ENCODE measurements at regions not wholly inside any gene's neighbourhood (a gene's known extent, or its start where the extent isn't known, plus 50 kb on each side); places are given as distances from the start of the nearest gene placed in this dataset.

- Histone ChIP-seq H3K27ac (ENCODE audit: low read depth, low read length) (no peak overlapping the region), H3K79me2 (ENCODE audit: insufficient read depth, low read length) (no peaks in the 10 kb centered on the region), H4K20me1 (ENCODE audit: insufficient read depth) (no peaks in the 10 kb centered on the region), H3K9ac (ENCODE audit: low read length) (no peak overlapping the region), H3K9me3 (ENCODE audit: control insufficient read depth in 1 of 2, insufficient read depth in 1 of 2, low read depth in 1 of 2, low read length in 2 of 2) (no peaks in the 10 kb centered on the region), H3K4me1 (ENCODE audit: control insufficient read depth in 1 of 2, insufficient read depth in 2 of 2, low read length in 2 of 2) (peaks cover 2 to 17% of the 10 kb centered on the region in 2 experiments; a peak in 2 of 4 replicates), H3K4me3 (replicated peaks in 1 of 2; ENCODE audit: low read depth in 1 of 2, low read length in 2 of 2) (no peak overlapping the region), H3K4me2 (ENCODE audit: low read length) (no peak overlapping the region), H3K27me3 (ENCODE audit: insufficient read depth, low read length) (no peaks in the 10 kb centered on the region), H3K9me2 (ENCODE audit: insufficient read depth) (no peaks in the 10 kb centered on the region), H2AFZ (ENCODE audit: low read depth, low read length, poor library complexity, severe bottlenecking) (no peak overlapping the region), H3K36me3 (ENCODE audit: control insufficient read depth in 1 of 2, insufficient read depth in 2 of 2, low read length in 2 of 2) (no peaks in the 10 kb centered on the region)
- ChIA-PET CTCF (interaction anchor here (0.7 to 3.3 kb wide), 4 partner anchors 245 to 536 kb away, joined by 3 to 19 read pairs (median 3); no protein-coding TSS in a partner anchor), POLR2A (no interaction called here), RAD21 (ENCODE audit: low non-redundant PET in 1 of 2, low total read pairs in 2 of 2, uncharacterized antibody in 2 of 2, unreplicated experiment in 2 of 2) (interaction anchor here (0.8 to 1.1 kb wide), 2 partner anchors 245 to 246 kb away, joined by 3 read pairs; no protein-coding TSS in a partner anchor)
- BruUV-seq (replicated peaks), result no TSS peak
- TF ChIP-seq ELF1 (IDR thresholded peaks at IDR 0.05; ENCODE audit: borderline replicate concordance, low read depth) (no peak), CBX3 (IDR thresholded peaks at IDR 0.05; ENCODE audit: low read depth) (peak; percentile 64; the same call in 1 of the 2 replicates), REST (IDR thresholded peaks at IDR 0.05; ENCODE audit: low read depth) (no peak), YY1 (IDR thresholded peaks at IDR 0.05; ENCODE audit: extremely low read depth, insufficient replicate concordance, low read depth, low read length) (no peak), CTCF (IDR thresholded peaks at IDR 0.05 in 2 of 3, conservative IDR thresholded peaks at IDR 0.05 in 1 of 3; ENCODE audit: borderline replicate concordance in 1 of 3, insufficient read depth in 1 of 3, low read depth in 2 of 3, low read length in 2 of 3) (peak in 2 of 3 experiments; percentile 19 to 32; a peak in 2 of 6 replicates), SP1 (IDR thresholded peaks at IDR 0.05; ENCODE audit: low read depth) (no peak), MAX (IDR thresholded peaks at IDR 0.05) (peak; percentile 84), EGR1 (IDR thresholded peaks at IDR 0.05; ENCODE audit: low read depth) (no peak), JUND (IDR thresholded peaks at IDR 0.05) (no peak), FOSL1 (IDR thresholded peaks at IDR 0.05; ENCODE audit: low read depth) (no peak), ZBTB33 (IDR thresholded peaks at IDR 0.05; ENCODE audit: extremely low read depth, insufficient replicate concordance, low read length) (no peak), RAD21 (IDR thresholded peaks at IDR 0.05; ENCODE audit: low read depth) (peak; percentile 30; the same call in 1 of the 2 replicates)
- intact Hi-C loops (cut with micrococcal nuclease), result loop anchor here (5.0 kb wide), 1 partner anchor 430 kb away; no protein-coding TSS in a partner anchor
- peak; percentile 57 for ATAC-seq
- peak; percentile 56 for DNase-seq (ENCODE audit: low read depth, low spot score)
Observed at GRCh38 chr20:57087102-57087501, 179.3 kb downstream of the BMP7 start.
